Lower lobe of right lung (tissue), 2 donors: ENCODE measurements at regions not wholly inside any gene's neighbourhood (a gene's known extent, or its start where the extent isn't known, plus 50 kb on each side); places are given as distances from the start of the nearest gene placed in this dataset.

ENCODE experiments used
- ATAC-seq, 2 donors: fragments of 200-7000 bp; cut with Tn5 transposase; one replicate each; pipeline ENCODE4 v1.9.1; 2020 to 2022; ENCODE audit warnings: mild to moderate bottlenecking in 2 of 2, moderate library complexity in 2 of 2
- DNase-seq: peaks from one replicate; pipeline ENCODE4 v3.0.0-alpha.2; 2020
- H3K27ac ChIP-seq: fragments of 200-600 bp; one replicate; pipeline ENCODE4 v1.8.0; 2022
- H3K27me3 ChIP-seq: fragments of 200-600 bp; one replicate; pipeline ENCODE4 v1.8.0; 2022; ENCODE audit warnings: low read depth
- H3K36me3 ChIP-seq: fragments of 200-600 bp; one replicate; pipeline ENCODE4 v1.8.0; 2022; ENCODE audit warnings: mild to moderate bottlenecking
- H3K4me1 ChIP-seq: fragments of 200-600 bp; one replicate; pipeline ENCODE4 v1.8.0; 2022
- H3K4me3 ChIP-seq: fragments of 200-600 bp; one replicate; pipeline ENCODE4 v1.8.0; 2022; ENCODE audit warnings: mild to moderate bottlenecking
- H3K9me3 ChIP-seq: fragments of 200-600 bp; one replicate; pipeline ENCODE4 v1.8.0; 2022
- CTCF ChIP-seq: fragments of 200-600 bp; IDR thresholded peaks from one replicate; pipeline ENCODE4 v1.8.0; 2022; ENCODE audit warnings: antibody characterized with exemption, mild to moderate bottlenecking
- intact Hi-C: fragments of 100-400 bp; cut with DNase I; formaldehyde crosslinking; loops from one replicate; pipeline ENCODE4 v1.11.0; 2022
- donor health status: DM: no; HTN: yes; CAD: no; lungs with severe emphysema.

- TF ChIP-seq CTCF = no peak
- H3K27ac ChIP-seq = no peak overlapping the region
- intact Hi-C loops = no loop called here
- H3K36me3 ChIP-seq = no peaks in the 10 kb centered on the region
- peak in 1 of 2 donors; percentile 74 for ATAC-seq
- H3K27me3 ChIP-seq = no peaks in the 10 kb centered on the region
- H3K4me1 ChIP-seq = peaks cover 28% of the 10 kb centered on the region
- no peak overlapping the region for H3K4me3 ChIP-seq
- H3K9me3 ChIP-seq = no peaks in the 10 kb centered on the region
- no peak for DNase-seq
These were observed 227.4 kb upstream of the ANKRD50 start for GRCh38 chr4:124939908-124940307.

- Histone ChIP-seq H3K4me1 (peaks cover 28% of the 10 kb centered on the region), H3K4me3 (no peak overlapping the region), H3K9me3 (no peaks in the 10 kb centered on the region), H3K27me3 (no peaks in the 10 kb centered on the region), H3K36me3 (no peaks in the 10 kb centered on the region), H3K27ac (no peak overlapping the region)
- no peak for TF ChIP-seq CTCF
- intact Hi-C loops = no loop called here
- ATAC-seq (no peak), DNase-seq (no peak)
These were observed 226.3 kb upstream of the ANKRD50 start for GRCh38 chr4:124938836-124939235.

GRCh38 chr4:124937993-124938392 is 225.5 kb upstream of the ANKRD50 start:
- intact Hi-C loops = no loop called here
- Histone ChIP-seq H3K4me3 (no peak overlapping the region), H3K27ac (no peak overlapping the region), H3K36me3 (no peaks in the 10 kb centered on the region), H3K4me1 (peaks cover 28% of the 10 kb centered on the region), H3K27me3 (no peaks in the 10 kb centered on the region), H3K9me3 (no peaks in the 10 kb centered on the region)
- ATAC-seq (peak; percentile 49 to 69), DNase-seq (peak; percentile 66)
- no peak for TF ChIP-seq CTCF

DNA sequence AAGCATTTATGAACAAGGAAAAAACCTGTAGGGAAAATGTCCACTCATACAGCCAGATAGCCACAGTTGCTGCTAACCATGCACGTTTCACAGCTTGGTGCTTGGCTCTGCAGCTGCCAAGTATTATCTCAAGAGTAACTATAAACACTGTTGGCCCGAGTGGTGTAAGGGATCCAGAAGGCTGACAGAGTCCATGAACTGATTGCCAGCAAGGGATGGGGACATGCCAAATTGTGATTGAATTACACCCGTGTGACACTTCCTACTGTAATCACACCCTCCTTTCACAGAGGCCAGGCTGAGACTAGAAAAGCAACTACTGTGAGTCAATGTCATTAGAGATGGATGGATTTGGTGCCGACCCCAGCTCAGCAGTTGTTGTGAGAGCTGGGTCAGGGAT is 223.9 kb upstream of the ANKRD50 start:
- H3K4me1 ChIP-seq = peaks cover 28% of the 10 kb centered on the region
- no peaks in the 10 kb centered on the region for H3K27me3 ChIP-seq
- intact Hi-C loops = no loop called here
- H3K27ac ChIP-seq = no peak overlapping the region
- H3K9me3 ChIP-seq = no peaks in the 10 kb centered on the region
- no peak overlapping the region for H3K4me3 ChIP-seq
- peak; percentile 85 to 93 for ATAC-seq
- peak; percentile 49 for DNase-seq
- TF ChIP-seq CTCF = no peak
- H3K36me3 ChIP-seq = no peaks in the 10 kb centered on the region

- no peak for DNase-seq
- ATAC-seq = no peak
- no peak overlapping the region for H3K4me3 ChIP-seq
- intact Hi-C loops = no loop called here
- H3K4me1 ChIP-seq = peaks cover 18% of the 10 kb centered on the region
- no peaks in the 10 kb centered on the region for H3K27me3 ChIP-seq
- no peak overlapping the region for H3K27ac ChIP-seq
- H3K9me3 ChIP-seq = no peaks in the 10 kb centered on the region
- H3K36me3 ChIP-seq = no peaks in the 10 kb centered on the region
- TF ChIP-seq CTCF = no peak
These were observed 222.4 kb upstream of the ANKRD50 start for GRCh38 chr4:124934916-124935315.

DNA sequence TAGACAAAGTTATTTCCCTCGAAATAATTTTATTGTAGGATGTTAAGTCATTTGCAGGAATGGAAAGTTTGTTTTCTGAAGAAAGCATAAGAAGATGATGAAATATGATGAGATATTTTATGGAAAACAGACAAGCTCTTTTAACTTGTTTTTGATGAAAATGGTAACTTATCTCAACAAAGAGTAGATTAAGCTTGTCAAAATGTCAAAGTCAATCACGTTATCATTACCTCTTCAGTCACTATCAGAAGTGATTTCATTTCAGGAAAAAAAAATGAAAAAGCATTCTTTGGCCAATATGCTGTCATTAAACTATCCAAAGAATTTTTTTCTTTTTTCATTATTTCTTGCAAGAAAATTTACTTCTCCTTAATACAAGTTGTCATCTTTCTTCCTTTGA is 221.0 kb upstream of the ANKRD50 start:
- no peaks in the 10 kb centered on the region for H3K36me3 ChIP-seq
- no peak for DNase-seq
- no peak overlapping the region for H3K27ac ChIP-seq
- H3K4me3 ChIP-seq = no peak overlapping the region
- intact Hi-C loops = no loop called here
- H3K9me3 ChIP-seq = no peaks in the 10 kb centered on the region
- no peaks in the 10 kb centered on the region for H3K27me3 ChIP-seq
- no peak for TF ChIP-seq CTCF
- peaks cover 15% of the 10 kb centered on the region for H3K4me1 ChIP-seq
- no peak for ATAC-seq
